GM18499 (cell line): ENCODE measurements at regions not wholly inside any gene's neighbourhood (a gene's known extent, or its start where the extent isn't known, plus 50 kb on each side); places are given as distances from the start of the nearest gene placed in this dataset.

Experiments
- ATAC-seq: cut with Tn5 transposase; IDR thresholded peaks from one replicate; pipeline ENCODE4 v1.9.1; 2021; ENCODE audit warnings: moderate number of reproducible peaks; ENCODE audit not compliant: insufficient read depth, unreplicated experiment

- ATAC-seq, result no peak
Measured at GRCh38 chr5:96081276-96081858, 119.7 kb upstream of the ELL2 start.

GRCh38 chr5:96080557-96080956, 118.9 kb upstream of the ELL2 start:
- no peak for ATAC-seq

- ATAC-seq, result no peak
Measured at GRCh38 chr5:96079962-96080361, 118.3 kb upstream of the ELL2 start.

GRCh38 chr5:96079075-96079474, 117.4 kb upstream of the ELL2 start:
- no peak for ATAC-seq

GRCh38 chr5:96076451-96076850, 114.8 kb upstream of the ELL2 start:
- no peak for ATAC-seq

- no peak for ATAC-seq
Measured at GRCh38 chr5:96075579-96076289, 114.1 kb upstream of the ELL2 start.

GRCh38 chr5:96074870-96075269, 113.2 kb upstream of the ELL2 start:
- no peak for ATAC-seq

GRCh38 chr5:96074460-96074859, 112.8 kb upstream of the ELL2 start:
- no peak for ATAC-seq

- no peak for ATAC-seq
Measured at GRCh38 chr5:96072791-96073165, 111.1 kb upstream of the ELL2 start.

- ATAC-seq, result no peak
Measured at GRCh38 chr5:96072138-96072790, 110.6 kb upstream of the ELL2 start.

GRCh38 chr5:96070622-96071225, 109.1 kb upstream of the ELL2 start:
- no peak for ATAC-seq

- no peak for ATAC-seq
Measured at GRCh38 chr5:96067894-96068614, 106.4 kb upstream of the ELL2 start.

GRCh38 chr5:96067251-96067650, 105.6 kb upstream of the ELL2 start:
- ATAC-seq, result no peak

- no peak for ATAC-seq
Measured at GRCh38 chr5:96066386-96066719, 104.7 kb upstream of the ELL2 start.

- no peak for ATAC-seq
Measured at GRCh38 chr5:96065685-96066385, 104.2 kb upstream of the ELL2 start.

- no peak for ATAC-seq
Measured at GRCh38 chr5:96064877-96065276, 103.2 kb upstream of the ELL2 start.

- no peak for ATAC-seq
Measured at GRCh38 chr5:96062836-96063235, 101.2 kb upstream of the ELL2 start.

GRCh38 chr5:96058084-96058483, 96.4 kb upstream of the ELL2 start:
- no peak for ATAC-seq

- no peak for ATAC-seq
Measured at GRCh38 chr5:96054311-96055030, 92.8 kb upstream of the ELL2 start.
